Glutamatergic neuron (in vitro differentiated cells): ENCODE measurements at regions not wholly inside any gene's neighbourhood (a gene's known extent, or its start where the extent isn't known, plus 50 kb on each side); places are given as distances from the start of the nearest gene placed in this dataset.

ENCODE experiments used
- DNase-seq: peaks from one replicate; pipeline ENCODE4 v3.0.0; 2022
- H3K27ac Mint-ChIP-seq: one replicate; pipeline ENCODE4 v1.8.0; 2020; ENCODE audit warnings: mild to moderate bottlenecking, mixed read lengths, inconsistent platforms; ENCODE audit not compliant: unreplicated experiment
- H3K27me3 Mint-ChIP-seq: one replicate; pipeline ENCODE4 v1.8.0; 2020; ENCODE audit warnings: mild to moderate bottlenecking, moderate library complexity, mixed read lengths, inconsistent platforms; ENCODE audit not compliant: unreplicated experiment
- H3K36me3 Mint-ChIP-seq: one replicate; pipeline ENCODE4 v1.8.0; 2020; ENCODE audit warnings: mild to moderate bottlenecking, mixed read lengths, inconsistent platforms; ENCODE audit not compliant: unreplicated experiment
- H3K4me1 Mint-ChIP-seq: one replicate; pipeline ENCODE4 v1.8.0; 2020; ENCODE audit warnings: mild to moderate bottlenecking, low read depth, mixed read lengths, inconsistent platforms; ENCODE audit not compliant: unreplicated experiment
- H3K4me3 Mint-ChIP-seq: one replicate; pipeline ENCODE4 v1.8.0; 2020; ENCODE audit warnings: mild to moderate bottlenecking, mixed read lengths, inconsistent platforms; ENCODE audit not compliant: unreplicated experiment
- H3K9me3 Mint-ChIP-seq: one replicate; pipeline ENCODE4 v1.8.0; 2020; ENCODE audit warnings: mild to moderate bottlenecking, moderate library complexity, mixed read lengths, inconsistent platforms; ENCODE audit not compliant: unreplicated experiment
- TF ChIP-seq, protein P1 (sequence below): fragments of 200-600 bp; sonication (generic); IDR thresholded peaks from one replicate; pipeline ENCODE4 v1.5.0; 2021; ENCODE audit not compliant: partially characterized antibody, unreplicated experiment

GRCh38 chr15:98519767-98520550 is 128.4 kb upstream of the IGF1R start:
- no peak for DNase-seq
- no peak overlapping the region for H3K27ac Mint-ChIP-seq
- H3K27me3 Mint-ChIP-seq: no peaks in the 10 kb centered on the region
- peaks cover 4% of the 10 kb centered on the region for H3K9me3 Mint-ChIP-seq
- no peaks in the 10 kb centered on the region for H3K36me3 Mint-ChIP-seq
- no peak overlapping the region for H3K4me3 Mint-ChIP-seq
- H3K4me1 Mint-ChIP-seq: no peaks in the 10 kb centered on the region
- TF ChIP-seq, protein P1, sequence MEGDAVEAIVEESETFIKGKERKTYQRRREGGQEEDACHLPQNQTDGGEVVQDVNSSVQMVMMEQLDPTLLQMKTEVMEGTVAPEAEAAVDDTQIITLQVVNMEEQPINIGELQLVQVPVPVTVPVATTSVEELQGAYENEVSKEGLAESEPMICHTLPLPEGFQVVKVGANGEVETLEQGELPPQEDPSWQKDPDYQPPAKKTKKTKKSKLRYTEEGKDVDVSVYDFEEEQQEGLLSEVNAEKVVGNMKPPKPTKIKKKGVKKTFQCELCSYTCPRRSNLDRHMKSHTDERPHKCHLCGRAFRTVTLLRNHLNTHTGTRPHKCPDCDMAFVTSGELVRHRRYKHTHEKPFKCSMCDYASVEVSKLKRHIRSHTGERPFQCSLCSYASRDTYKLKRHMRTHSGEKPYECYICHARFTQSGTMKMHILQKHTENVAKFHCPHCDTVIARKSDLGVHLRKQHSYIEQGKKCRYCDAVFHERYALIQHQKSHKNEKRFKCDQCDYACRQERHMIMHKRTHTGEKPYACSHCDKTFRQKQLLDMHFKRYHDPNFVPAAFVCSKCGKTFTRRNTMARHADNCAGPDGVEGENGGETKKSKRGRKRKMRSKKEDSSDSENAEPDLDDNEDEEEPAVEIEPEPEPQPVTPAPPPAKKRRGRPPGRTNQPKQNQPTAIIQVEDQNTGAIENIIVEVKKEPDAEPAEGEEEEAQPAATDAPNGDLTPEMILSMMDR: no peak

GRCh38 chr15:98522127-98522526 is 126.2 kb upstream of the IGF1R start:
- DNase-seq: no peak
- Mint-ChIP-seq H3K9me3 (peaks cover 4% of the 10 kb centered on the region), H3K36me3 (no peaks in the 10 kb centered on the region), H3K4me3 (no peak overlapping the region), H3K27me3 (no peaks in the 10 kb centered on the region), H3K27ac (no peak overlapping the region), H3K4me1 (no peaks in the 10 kb centered on the region)
- TF ChIP-seq, protein P1: no peak

DNA sequence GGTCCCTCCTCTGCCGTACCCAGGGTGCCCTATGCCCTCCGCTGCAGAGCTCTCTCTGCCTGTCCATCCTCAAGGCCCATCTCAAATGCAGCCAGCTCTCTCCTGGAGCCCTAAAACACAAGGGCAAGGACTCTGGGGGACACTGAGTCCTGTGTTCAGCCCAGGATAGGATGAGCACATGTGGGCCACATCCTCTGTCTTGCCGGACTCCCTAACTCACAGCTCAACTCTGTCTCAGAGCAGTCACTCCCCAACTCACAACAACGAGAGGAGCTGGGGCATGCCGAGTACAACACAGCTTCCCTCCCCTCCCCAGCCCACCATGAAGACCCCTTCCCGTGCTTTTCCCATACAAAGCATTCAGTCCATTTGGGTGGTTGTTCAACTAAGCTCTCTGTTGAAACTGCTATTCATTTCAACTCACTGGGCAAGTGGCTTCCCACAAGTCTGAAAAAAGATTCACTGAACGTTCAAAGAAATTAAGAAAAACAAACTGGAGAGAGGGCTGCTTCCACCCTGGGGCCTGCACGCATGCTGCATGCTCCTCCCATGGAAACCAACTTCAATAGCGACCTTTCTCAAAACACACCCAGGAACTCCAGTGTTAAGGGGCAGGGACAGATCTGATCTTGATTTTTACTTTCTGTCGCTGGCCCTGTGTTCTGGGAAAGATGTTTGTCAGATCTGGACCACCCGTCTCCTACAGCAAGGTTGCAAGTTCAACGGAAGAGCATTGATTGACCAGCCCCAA is 124.3 kb upstream of the IGF1R start:
- DNase-seq: no peak
- no peak overlapping the region for H3K27ac Mint-ChIP-seq
- TF ChIP-seq, protein P1: no peak
- no peaks in the 10 kb centered on the region for H3K36me3 Mint-ChIP-seq
- H3K4me3 Mint-ChIP-seq: no peak overlapping the region
- peaks cover 4% of the 10 kb centered on the region for H3K9me3 Mint-ChIP-seq
- H3K27me3 Mint-ChIP-seq: no peaks in the 10 kb centered on the region
- H3K4me1 Mint-ChIP-seq: no peaks in the 10 kb centered on the region

GRCh38 chr15:98524838-98525660 is 123.3 kb upstream of the IGF1R start:
- no peak overlapping the region for H3K27ac Mint-ChIP-seq
- no peaks in the 10 kb centered on the region for H3K27me3 Mint-ChIP-seq

More at GRCh38 chr15:98524838-98525660, 123.3 kb upstream of the IGF1R start:
- Mint-ChIP-seq H3K9me3 (peaks cover 4% of the 10 kb centered on the region), H3K4me3 (no peak overlapping the region), H3K4me1 (no peaks in the 10 kb centered on the region), H3K36me3 (no peaks in the 10 kb centered on the region)
- DNase-seq: no peak
- TF ChIP-seq, protein P1: no peak
